Left colon (tissue), 2 donors: ENCODE measurements at regions not wholly inside any gene's neighbourhood (a gene's known extent, or its start where the extent isn't known, plus 50 kb on each side); places are given as distances from the start of the nearest gene placed in this dataset.

Experiments
- ATAC-seq: fragments of 200-7000 bp; cut with Tn5 transposase; one replicate; pipeline ENCODE4 v1.9.1; 2020; ENCODE audit warnings: mild to moderate bottlenecking, moderate library complexity
- DNase-seq, 2 donors: peaks; one replicate each; pipeline ENCODE4 v3.0.0-alpha.2; 2020
- intact Hi-C, 2 donors: fragments of 100-400 bp; cut with DNase I in 1 of 2; cut with micrococcal nuclease in 1 of 2; formaldehyde crosslinking; loops; one replicate each; pipeline versions ENCODE4 v1.11.2 to v1.14.0; 2022; cut with DNase I, micrococcal nuclease
- donor health status: DM: no; HTN: no; CAD: no.
- donor health status: DM: yes; HTN: yes; CAD: no.

DNA sequence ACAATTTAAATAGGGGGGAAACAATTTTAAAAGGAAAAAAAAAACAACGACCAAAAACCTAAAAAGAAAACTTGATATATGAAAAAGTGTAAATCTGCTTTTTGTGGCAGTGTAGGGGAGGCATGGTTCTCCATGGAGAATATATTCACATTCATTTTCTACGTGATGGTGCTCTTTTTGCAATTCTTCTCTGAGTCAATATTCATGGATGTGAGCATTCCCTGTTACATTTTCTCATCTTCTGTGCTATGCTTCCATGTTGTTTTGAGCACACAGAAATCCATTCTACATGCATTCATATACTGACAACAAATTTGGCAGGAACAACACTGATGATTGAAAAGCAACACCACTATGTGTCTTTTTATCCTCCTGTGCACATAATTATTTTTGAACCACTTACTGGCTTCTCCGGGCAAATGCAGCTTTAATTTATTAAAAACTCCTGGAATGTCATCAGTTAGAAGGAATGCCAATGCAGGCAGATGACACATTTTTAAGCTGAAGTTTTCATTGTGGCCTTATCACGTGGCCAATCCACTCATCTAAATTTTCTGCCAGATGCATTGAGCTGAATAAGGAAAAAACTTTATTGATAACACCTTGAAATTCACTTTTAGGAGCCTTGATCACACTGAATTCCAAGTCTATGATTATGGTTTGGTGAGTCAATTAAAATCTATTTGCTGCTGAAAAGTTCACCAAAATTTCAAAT, 590.6 kb downstream of the NUF2 start:
- ATAC-seq (no peak), DNase-seq (no peak)
- intact Hi-C loops, result no loop called here

DNA sequence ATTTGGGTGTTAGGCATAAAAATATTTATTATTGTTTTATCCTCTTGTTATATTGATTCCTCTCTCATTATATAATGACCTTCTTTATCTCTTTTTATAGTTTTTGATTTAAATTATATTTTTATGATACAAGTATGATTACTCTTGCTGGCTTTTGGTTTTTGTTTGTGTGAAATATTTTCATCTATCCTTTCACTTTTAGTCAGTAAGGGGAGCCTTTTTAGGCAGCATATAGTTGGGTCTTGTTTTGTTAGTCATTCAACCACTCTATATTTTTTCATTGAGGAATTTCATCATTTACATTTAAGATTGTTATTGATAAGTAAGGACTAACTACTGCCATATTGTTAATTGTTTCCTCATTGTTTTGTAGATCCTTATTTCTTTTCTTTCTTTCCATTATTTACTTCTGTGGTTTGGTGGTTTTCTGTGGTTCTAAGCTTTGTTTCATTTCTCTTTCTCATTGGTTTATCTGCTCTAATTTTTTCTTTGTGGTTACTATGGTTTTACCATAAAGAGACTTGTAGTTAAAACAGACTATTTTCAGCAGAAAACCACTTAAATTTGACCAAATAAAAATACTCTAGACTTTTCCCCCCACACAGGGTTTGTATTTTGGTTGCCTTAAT, 593.1 kb downstream of the NUF2 start:
- intact Hi-C loops, result no loop called here
- no peak for DNase-seq
- ATAC-seq, result no peak

DNA sequence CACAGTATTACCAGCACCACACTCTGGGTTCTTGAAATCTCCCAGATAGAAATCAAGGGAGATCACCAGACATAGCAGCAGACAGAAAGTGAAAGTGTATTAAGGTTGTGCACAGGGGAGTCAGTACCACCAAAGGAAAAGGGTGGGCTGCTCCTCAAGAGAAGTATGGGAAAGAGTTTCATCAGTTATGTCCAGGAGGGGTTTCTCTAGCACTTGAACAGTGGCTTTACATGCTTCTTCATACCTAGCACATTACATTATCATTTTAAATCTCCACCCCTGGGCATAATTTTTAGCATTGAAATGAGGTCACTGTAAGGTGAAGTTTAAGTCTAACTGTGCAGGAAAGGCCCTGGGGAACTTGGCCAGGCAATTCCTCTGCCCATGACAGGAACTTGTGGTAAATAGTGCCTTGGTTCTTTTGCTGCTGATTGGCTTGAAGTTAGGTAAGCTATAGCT, 601.0 kb downstream of the NUF2 start:
- intact Hi-C loops, result no loop called here
- no peak for DNase-seq
- ATAC-seq, result no peak

DNA sequence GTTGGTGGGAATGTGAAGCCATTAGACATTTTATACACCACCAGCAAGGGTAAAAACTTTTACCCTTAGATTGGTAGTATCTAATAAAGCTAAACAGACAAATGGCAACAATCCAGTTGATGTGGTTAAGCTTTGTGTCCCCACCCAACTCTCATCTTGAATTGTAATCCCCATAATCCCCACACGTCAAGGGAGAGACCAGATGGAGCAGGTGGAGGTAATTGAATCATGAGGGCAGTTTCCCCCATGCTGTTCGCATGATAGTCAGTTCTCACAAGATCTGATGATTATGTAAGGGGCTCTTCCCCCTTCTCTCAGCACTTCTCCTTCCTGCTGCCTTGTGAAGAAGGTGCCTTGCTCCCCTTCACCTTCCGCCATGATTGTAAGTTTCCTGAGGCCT, 602.3 kb downstream of the NUF2 start:
- ATAC-seq (no peak), DNase-seq (no peak)
- intact Hi-C loops, result no loop called here

DNA sequence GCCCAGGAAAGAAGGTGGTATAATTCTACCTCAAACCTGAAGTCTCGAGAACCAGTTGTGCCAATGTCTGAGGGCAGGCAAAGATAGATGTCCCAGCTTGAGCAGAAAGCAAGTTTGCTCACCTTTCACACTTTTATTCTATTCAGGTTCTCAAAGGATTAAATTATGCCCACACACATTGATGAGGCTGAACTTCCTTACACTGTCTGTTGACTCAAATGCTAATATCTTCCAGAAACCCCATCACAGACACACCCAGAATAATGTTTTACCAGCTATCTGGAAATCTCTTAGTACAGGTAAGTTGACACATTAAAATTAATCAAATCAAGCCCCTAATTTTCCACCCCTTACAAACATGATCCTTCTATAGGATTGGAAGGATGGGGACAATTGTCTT, 605.7 kb downstream of the NUF2 start:
- DNase-seq (no peak), ATAC-seq (no peak)
- intact Hi-C loops, result no loop called here

DNA sequence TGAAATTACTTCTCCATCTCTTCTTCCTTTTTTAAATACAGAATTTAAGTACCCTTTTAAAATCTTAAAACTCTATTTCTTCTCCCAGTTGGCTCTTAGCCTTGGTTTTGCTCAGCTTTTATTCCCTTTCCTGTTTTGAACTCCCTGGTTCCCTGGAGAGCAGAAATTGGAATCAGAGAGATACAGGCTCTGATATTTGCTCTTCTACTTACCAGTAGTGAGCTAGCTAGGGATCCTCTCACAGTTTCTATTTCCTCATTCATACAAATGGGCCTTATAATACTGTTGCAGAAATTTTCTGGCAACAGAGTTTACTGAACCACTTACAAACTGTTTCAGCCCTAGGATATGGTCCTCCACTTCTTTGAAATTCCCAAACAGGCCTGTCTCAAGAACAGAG, 606.3 kb downstream of the NUF2 start:
- DNase-seq (no peak), ATAC-seq (no peak)
- intact Hi-C loops, result no loop called here

DNA sequence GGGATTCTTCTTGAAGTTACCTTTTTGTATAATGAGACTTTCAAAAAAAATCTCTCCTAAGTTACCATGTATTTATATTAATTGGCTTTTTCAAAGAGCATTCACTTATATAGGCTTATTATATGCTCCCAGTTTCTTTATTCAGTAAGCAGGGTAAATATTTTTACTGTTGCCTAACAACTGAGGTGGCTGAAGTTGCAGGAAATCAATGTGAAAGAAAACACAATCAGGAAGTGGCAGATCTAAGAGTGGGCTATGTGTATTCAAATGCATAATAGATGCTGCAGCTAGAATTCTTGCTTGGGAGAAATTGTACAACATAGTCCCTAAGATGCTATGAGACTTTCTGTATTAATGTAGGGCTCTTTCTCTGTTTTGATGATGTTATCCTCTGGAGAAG, 606.9 kb downstream of the NUF2 start:
- ATAC-seq (no peak), DNase-seq (no peak)
- intact Hi-C loops, result no loop called here

DNA sequence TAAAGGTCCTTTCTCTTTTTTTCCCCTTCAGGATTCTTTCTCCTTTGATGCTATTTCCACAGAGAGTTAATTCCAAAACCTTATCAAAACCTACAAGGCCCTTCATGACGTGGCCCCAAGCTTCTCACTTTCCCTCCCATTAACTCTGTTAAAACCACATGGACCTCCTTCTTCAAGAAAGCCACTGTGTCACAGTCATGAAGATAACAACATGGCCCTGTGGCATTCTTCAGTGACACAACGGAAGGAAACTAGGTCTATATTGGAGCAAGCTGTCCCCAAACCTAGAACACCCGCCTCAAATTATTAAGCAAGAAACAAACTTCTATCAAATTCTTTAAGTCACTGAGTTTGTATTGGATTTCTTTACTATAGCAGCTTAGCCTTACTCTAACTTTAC, 611.1 kb downstream of the NUF2 start:
- intact Hi-C loops, result no loop called here
- ATAC-seq (no peak), DNase-seq (no peak)

DNA sequence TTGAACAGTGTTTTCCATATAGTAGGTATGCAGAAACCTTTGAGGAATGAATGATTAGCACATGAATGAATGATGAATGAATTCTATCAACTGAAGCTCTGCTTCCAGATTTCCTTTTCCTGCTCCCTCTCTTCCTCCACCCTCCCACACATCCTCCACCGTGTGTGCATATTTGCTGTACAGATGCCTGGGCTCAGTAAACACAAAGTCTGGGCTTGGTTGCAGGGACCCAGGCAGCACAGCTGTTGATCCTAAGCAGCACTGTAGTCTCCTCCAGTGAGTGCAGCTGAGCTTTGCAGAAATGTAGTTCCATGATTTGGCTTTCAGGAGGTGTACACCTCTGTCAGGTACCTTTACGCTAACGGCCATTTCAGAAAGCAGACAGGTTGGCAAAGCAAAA, 611.7 kb downstream of the NUF2 start:
- DNase-seq, result no peak
- intact Hi-C loops, result no loop called here
- ATAC-seq, result peak; percentile 43

DNA sequence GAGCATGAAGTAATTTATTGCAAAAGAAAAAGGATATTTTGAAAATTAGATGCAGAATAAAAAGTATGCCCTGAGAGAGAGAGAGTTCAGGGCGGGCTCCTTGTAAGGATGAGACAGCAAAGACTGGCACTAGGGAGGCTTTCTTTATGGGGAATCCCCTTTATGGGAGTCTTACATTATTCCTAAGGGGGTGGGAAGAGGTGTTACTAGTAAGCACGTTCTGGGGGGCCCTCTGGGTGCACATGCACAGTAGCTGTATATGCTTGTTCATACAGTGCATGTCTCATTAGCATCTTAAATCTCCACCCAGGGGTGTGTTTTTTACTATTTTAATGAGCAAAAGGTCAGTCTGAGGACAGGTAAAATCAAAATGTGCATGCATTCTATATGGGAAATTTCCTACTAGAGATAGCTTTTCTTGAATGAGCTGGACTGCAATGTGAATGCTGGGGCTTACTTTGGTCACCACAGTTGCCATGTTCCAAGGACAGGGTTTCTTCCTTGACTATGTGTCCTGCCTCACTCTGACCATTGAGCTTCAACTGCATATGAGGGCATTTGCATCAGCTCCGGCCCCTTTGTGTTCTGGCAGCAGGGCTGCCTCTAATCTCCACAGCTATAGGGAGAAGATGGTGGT, 614.1 kb downstream of the NUF2 start:
- intact Hi-C loops, result no loop called here
- no peak for DNase-seq
- no peak for ATAC-seq

DNA sequence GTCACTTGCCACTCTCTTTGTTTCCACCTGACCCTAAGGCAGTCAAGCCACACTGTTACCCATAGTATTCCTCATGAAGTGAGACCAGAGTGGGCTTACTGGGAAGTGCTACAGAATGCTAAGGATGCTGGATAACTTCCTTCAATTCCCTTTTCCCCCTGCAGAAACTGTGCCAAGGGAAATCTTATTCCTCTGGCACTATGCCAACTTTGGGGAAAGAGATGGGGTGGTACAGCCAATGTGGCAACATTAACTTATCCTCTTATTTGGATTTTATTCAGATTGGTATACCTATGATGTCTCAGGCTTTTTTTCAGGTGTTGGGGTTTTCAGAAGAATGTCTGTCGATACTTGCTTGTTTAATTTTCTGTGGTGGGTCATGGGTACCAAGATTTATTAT, 599.4 kb upstream of the PBX1 start:
- intact Hi-C loops, result no loop called here
- no peak for ATAC-seq
- no peak for DNase-seq

DNA sequence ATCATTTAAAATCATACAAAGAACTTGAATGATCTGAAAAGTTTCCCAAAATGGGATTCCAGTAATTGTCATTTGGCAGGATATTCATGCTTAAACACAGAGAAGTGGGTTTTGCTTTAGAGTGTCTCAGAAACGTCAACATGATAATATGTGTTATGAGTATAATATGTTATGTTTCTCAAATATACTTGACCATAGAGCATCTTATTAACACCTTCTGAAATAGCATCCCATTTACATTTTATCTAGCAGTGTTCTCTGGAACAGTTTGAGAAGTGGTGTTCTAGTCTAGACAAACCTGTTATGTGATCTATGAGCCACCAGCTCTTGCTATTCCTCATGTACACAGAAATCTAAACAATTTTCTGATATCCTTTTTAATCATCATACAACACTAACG, 588.8 kb upstream of the PBX1 start:
- ATAC-seq, result no peak
- intact Hi-C loops, result no loop called here
- DNase-seq, result no peak

DNA sequence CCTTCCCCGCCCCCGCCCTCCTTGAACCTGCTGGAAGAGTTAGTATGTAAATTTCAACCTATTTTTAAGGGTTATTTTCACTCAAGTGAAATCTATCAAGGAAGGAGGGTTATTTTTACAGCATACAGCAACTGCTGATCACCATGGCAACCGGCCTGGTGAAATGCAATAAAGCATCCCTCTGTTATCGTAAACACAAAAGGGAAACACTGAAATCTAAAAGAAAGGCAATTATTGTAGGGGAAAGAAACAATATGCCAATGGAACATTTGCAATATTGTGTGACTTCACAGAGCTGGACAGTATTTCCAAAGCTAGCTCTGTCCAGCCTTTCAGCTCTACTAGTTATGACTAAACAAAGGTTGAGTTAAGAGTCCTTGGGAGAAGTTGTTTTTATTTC, 588.3 kb upstream of the PBX1 start:
- ATAC-seq (no peak), DNase-seq (no peak)
- intact Hi-C loops, result no loop called here

DNA sequence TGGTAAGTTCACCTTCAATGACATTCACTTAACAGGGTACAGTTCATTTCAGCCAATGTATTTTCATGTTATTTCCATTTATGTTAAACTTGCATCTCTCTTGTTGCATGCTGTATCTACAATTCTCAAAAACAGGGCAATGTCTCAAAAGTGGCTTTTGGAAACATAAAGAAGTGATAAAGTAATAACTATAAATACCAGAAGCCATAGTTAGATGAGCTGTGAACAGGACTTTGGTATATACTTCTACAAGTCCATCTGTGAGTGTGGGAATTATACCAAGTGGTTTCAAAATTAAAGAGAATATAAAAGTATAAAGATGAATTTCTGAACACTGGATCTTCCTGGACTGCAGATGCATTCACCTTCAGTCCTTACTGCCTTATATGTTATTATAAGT, 585.4 kb upstream of the PBX1 start:
- ATAC-seq, result no peak
- DNase-seq, result no peak
- intact Hi-C loops, result no loop called here

DNA sequence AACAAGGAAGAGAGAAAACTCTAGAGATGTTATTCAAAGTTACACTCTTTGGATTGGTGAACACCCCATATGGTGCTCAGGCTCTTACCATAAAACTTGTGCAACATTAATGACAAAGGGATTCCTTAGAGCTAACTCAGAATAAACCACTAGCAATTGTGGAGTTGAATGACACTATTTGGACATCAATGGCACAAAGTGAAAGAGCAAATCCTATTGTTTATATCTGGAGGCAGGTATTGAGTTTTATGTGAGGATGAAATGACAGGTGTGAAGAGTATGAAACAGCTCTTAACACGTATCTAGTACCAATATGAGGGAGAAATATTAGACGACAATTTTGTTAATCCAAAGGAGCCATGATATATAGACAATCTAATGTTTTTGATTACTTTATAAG, 584.9 kb upstream of the PBX1 start:
- intact Hi-C loops, result no loop called here
- no peak for ATAC-seq
- DNase-seq, result no peak

DNA sequence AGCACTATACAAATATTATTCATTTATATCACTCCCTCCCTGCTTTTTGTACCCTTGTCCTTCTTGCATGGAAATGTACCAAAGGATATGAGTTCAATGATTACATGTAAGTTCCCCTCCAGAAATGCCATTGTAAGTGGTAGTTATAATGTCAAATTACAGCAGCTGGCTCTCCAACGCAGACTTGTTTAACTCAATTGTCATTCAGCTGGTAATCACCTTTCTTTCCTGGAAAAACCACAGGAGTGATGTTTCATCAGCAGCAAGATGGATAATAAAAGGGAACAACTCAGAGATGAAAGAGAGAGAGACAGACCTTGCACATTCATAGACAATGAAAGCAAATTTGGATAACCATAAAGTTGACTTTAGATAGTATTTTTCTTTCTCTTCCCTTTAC, 578.6 kb upstream of the PBX1 start:
- DNase-seq, result no peak
- intact Hi-C loops, result no loop called here
- peak; percentile 50 for ATAC-seq

DNA sequence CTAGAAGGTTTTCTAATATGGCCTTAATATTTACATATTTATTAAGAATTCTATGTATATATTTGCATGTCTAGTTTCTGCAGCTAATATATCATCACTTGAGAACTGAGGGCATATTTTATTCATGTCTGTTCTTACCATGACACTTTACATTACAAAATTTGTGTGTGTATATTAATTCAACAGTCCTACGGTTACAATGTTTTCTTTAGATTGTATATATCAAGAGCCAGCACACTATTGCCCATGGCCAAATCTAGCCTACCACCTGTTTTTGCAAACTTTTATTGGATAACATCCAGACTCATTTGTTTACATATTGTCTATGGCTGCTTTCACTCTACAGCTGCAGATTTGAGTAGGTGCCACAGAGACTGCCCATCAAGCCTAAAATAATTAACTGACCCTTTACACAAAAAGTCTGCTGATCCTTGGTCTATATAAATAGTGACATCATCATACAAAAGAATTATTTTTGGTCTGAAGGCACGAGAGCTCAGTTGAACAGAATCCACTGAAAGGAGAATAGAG, 577.4 kb upstream of the PBX1 start:
- intact Hi-C loops, result no loop called here
- ATAC-seq (peak; percentile 45), DNase-seq (no peak)

DNA sequence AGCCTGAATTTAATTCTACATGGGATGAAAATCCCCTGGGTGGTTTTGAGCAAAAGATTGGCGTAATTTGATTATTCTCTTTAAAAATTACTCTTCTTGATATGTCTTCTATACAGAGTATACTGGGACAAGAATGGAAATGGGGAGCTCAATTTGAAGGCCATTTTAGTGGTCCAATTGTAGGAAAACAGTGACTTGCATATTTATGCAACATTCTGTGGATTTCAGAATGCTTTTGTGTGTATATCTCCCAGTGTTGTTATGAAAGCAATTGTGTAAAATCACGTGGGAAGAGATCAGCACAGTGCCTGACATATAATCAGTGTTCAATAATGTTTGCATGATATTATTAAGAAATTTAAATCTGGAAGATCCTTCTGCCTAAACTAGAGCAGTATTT, 575.9 kb upstream of the PBX1 start:
- intact Hi-C loops, result no loop called here
- ATAC-seq (no peak), DNase-seq (no peak)

DNA sequence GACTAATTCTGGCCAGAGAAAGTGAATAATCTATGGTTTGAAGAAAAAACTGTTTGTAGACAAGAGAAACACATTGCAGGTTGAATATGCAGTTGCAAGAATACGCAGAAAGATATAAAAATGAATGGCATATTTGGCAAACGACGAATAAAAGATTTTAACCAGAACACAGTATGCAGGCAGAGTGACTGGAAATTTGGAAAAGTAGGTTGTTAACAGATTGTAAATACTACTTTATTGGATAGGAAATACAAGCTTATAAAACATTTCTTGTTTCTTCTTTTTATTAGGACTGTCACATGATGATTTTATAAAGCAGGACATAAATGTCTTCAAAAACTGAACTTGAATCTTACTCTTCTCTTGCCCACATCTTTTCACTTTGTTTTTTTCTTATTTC, 573.3 kb upstream of the PBX1 start:
- ATAC-seq (no peak), DNase-seq (no peak)
- intact Hi-C loops, result no loop called here

DNA sequence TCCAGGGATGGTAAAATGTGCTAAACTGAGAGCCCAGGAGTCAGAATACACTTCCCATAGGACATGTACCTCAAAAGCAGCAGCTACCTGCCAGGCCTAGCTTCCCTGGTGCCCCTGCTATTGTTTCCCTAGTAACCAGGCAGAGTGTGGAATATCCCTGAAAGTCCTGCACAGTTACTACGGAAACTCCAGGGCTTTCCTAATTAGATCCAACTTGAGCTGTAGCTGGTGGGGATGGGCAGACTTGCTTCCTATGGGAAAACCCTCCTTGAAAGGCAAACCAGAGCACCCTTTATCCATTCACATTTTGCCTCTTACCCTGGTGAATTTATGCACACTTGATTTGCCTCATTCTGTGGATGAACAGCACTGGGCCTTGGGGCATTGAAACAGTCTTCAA, 559.9 kb upstream of the PBX1 start:
- intact Hi-C loops, result no loop called here
- no peak for ATAC-seq
- DNase-seq, result no peak
